Cardiac muscle cell (in vitro differentiated cells and primary cell): ENCODE measurements at regions not wholly inside any gene's neighbourhood (a gene's known extent, or its start where the extent isn't known, plus 50 kb on each side); places are given as distances from the start of the nearest gene placed in this dataset.
A peak's percentile ranks its signal among the peaks of the same experiment; 100 is the strongest.

Experiments
- DNase-seq, 2 donors: peaks; one replicate each; pipeline versions ENCODE4 v3.0.0 to v3.0.0-alpha.2; 2010 to 2017; ENCODE audit warnings: low read depth in 1 of 2, low spot score in 1 of 2
- H3K27ac ChIP-seq: fragments of 200-600 bp; sonication (generic); 2 replicates; pipeline ENCODE4 v1.5.1; 2016
- H3K27me3 ChIP-seq: fragments of 200-600 bp; sonication (generic); 2 replicates; pipeline ENCODE4 v1.6.0; 2016; ENCODE audit warnings: control low read depth
- H3K36me3 ChIP-seq: fragments of 200-600 bp; sonication (generic); 2 replicates; pipeline ENCODE4 v1.5.1; 2016; ENCODE audit warnings: control low read depth
- H3K4me1 ChIP-seq: fragments of 200-600 bp; sonication (generic); 2 replicates; pipeline ENCODE4 v1.8.1; 2017; ENCODE audit warnings: low read depth, mild to moderate bottlenecking, mixed run types
- H3K4me3 ChIP-seq: fragments of 200-600 bp; sonication (generic); 2 replicates; pipeline ENCODE4 v1.5.1; 2016; ENCODE audit warnings: mild to moderate bottlenecking
- H3K9me3 ChIP-seq: fragments of 200-600 bp; sonication (generic); 2 replicates; pipeline ENCODE4 v1.5.1; 2017; ENCODE audit warnings: low read depth, mild to moderate bottlenecking, control low read depth
- TF ChIP-seq, protein P1 (sequence below): IDR thresholded peaks from 2 replicates; pipeline ENCODE4 v1.5.1; 2012; ENCODE audit warnings: low read depth, mild to moderate bottlenecking, low read length

DNA sequence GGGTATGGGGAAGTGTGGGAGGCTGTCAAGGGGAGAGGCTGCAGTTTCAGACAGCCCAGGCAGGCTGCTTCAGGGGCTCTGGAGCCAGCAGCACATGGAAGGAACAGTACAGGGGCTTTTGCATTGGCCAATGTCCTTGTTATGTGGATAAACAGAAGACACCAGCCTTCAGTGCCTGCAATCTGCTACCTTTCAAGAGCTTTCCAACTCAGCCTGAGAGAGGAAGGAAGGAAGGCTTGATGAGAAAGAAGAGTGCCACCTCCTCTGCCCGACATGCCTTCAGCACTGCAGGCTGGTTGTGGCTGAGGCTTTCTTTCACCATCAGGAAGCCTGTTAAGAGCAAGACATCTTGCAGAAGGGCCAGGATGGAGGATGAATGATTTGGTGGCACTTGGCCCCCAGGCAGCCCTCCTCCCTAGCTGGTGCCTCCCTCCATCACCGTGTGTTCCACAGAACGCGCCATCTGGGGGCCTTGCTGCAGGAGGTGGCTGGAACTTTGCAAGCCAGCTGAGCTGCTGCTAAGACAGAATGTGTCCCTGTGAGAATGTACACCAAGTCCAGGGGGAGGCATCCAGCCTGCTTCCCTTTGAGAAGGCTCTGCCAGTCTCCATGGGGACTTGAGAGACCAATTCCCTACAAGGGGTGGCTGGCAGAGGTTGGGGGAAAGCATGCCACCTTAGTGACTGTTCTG lies 372.4 kb upstream of the PROX1 start:
- Histone ChIP-seq H3K4me1 (no peaks in the 10 kb centered on the region), H3K9me3 (no peaks in the 10 kb centered on the region), H3K4me3 (no peak overlapping the region), H3K27me3 (no peaks in the 10 kb centered on the region), H3K27ac (no peak overlapping the region), H3K36me3 (no peaks in the 10 kb centered on the region)
- no peak for DNase-seq
- TF ChIP-seq, protein P1, sequence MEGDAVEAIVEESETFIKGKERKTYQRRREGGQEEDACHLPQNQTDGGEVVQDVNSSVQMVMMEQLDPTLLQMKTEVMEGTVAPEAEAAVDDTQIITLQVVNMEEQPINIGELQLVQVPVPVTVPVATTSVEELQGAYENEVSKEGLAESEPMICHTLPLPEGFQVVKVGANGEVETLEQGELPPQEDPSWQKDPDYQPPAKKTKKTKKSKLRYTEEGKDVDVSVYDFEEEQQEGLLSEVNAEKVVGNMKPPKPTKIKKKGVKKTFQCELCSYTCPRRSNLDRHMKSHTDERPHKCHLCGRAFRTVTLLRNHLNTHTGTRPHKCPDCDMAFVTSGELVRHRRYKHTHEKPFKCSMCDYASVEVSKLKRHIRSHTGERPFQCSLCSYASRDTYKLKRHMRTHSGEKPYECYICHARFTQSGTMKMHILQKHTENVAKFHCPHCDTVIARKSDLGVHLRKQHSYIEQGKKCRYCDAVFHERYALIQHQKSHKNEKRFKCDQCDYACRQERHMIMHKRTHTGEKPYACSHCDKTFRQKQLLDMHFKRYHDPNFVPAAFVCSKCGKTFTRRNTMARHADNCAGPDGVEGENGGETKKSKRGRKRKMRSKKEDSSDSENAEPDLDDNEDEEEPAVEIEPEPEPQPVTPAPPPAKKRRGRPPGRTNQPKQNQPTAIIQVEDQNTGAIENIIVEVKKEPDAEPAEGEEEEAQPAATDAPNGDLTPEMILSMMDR, result no peak

DNA sequence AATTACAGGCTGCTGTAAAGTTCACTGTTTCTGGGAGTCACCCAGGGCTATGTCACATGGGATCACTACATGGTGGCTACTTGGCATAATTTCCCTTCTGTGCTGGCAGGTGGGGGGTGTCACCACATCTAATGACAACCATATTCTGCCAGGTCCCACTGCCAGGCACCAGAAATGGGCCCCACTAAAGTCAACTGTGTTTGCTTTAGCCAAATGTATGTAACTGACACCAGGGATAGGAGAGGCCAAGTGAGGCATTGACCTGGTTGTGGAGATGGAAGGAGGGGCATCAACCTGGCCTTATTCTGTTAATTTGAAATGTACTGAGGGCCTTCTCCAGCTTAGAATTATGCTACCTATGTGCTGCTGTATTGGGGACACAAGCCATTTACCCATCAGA lies 370.6 kb upstream of the PROX1 start:
- Histone ChIP-seq H3K4me3 (no peak overlapping the region), H3K27ac (no peak overlapping the region), H3K27me3 (no peaks in the 10 kb centered on the region), H3K9me3 (no peaks in the 10 kb centered on the region), H3K36me3 (no peaks in the 10 kb centered on the region), H3K4me1 (peaks cover 15% of the 10 kb centered on the region)
- TF ChIP-seq, protein P1, result no peak
- DNase-seq, result no peak

DNA sequence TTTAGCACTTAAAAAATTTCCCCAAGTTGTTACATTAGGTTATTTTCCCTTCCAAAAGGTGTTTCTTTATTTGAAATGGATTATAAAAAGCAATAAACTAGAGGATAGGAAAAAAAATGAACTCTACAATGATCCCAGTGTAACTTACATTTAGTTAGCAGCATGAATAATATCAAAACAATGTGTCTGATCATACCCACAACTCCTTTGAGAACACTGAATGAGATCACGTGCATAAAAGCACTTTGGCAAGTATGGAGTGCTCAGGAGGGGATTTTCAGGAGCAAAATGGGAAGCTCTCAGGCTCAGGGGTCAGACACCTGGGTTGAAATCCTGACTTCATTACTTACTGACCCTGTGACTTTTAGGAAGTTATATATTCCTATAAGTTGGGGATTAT lies 369.7 kb upstream of the PROX1 start:
- no peak for DNase-seq
- H3K27ac ChIP-seq, result no peak overlapping the region
- H3K27me3 ChIP-seq, result no peaks in the 10 kb centered on the region
- H3K4me3 ChIP-seq, result no peak overlapping the region
- H3K4me1 ChIP-seq, result peaks cover 24% of the 10 kb centered on the region
- TF ChIP-seq, protein P1, result no peak
- H3K9me3 ChIP-seq, result no peaks in the 10 kb centered on the region
- H3K36me3 ChIP-seq, result no peaks in the 10 kb centered on the region

GRCh38 chr1:213619026-213619425 lies 368.7 kb upstream of the PROX1 start:
- Histone ChIP-seq H3K27me3 (no peaks in the 10 kb centered on the region), H3K36me3 (no peaks in the 10 kb centered on the region), H3K4me3 (no peak overlapping the region), H3K9me3 (no peaks in the 10 kb centered on the region), H3K4me1 (peaks cover 28% of the 10 kb centered on the region), H3K27ac (no peak overlapping the region)
- TF ChIP-seq, protein P1, result no peak
- no peak for DNase-seq

- no peaks in the 10 kb centered on the region for H3K27me3 ChIP-seq
- peak overlapping the region; percentile 67 for H3K27ac ChIP-seq
- H3K9me3 ChIP-seq, result no peaks in the 10 kb centered on the region
- no peaks in the 10 kb centered on the region for H3K36me3 ChIP-seq
- peak in 1 of 2 donors; percentile 23 for DNase-seq
- H3K4me3 ChIP-seq, result no peak overlapping the region
- TF ChIP-seq, protein P1, result no peak
- H3K4me1 ChIP-seq, result peaks cover 28% of the 10 kb centered on the region
These were observed 366.7 kb upstream of the PROX1 start for GRCh38 chr1:213621077-213621476.
